SH-SY5Y (cell line): ENCODE measurements at regions not wholly inside any gene's neighbourhood (a gene's known extent, or its start where the extent isn't known, plus 50 kb on each side); places are given as distances from the start of the nearest gene placed in this dataset.

Experiments used
- GATA2 ChIP-seq: IDR thresholded peaks from 2 replicates; pipeline ENCODE4 v1.6.1; 2011; ENCODE audit warnings: mild to moderate bottlenecking, low read depth, low read length
- GATA3 ChIP-seq: IDR thresholded peaks from 2 replicates; pipeline ENCODE4 v1.6.1; 2011; ENCODE audit warnings: low read depth, mild to moderate bottlenecking, low read length, moderate library complexity

GRCh38 chr3:181178991-181179390 lies 189.5 kb upstream of the DNAJC19 start:
- no peak for TF ChIP-seq GATA2
- TF ChIP-seq GATA3, result no peak
